Stimulated activated CD8-positive, alpha-beta memory T cell treated with anti-CD3 and anti-CD28 coated beads, Interleukin-7, amount 100 ng/mL, for 48 hours (primary cell): ENCODE measurements at regions not wholly inside any gene's neighbourhood (a gene's known extent, or its start where the extent isn't known, plus 50 kb on each side); places are given as distances from the start of the nearest gene placed in this dataset.
A peak's percentile ranks its signal among the peaks of the same experiment; 100 is the strongest.
"Not testable (repeated sequence)": the region's sequence is repeated elsewhere in the genome, so short reads cannot be mapped to it uniquely, and the experiment has no call there.

ENCODE experiments used
- DNase-seq, 2 donors: peaks; one replicate each; pipeline ENCODE4 v3.0.0-alpha.2; 2020; ENCODE audit warnings: low read depth in 1 of 2; ENCODE audit errors: extremely low read depth in 1 of 2

DNA sequence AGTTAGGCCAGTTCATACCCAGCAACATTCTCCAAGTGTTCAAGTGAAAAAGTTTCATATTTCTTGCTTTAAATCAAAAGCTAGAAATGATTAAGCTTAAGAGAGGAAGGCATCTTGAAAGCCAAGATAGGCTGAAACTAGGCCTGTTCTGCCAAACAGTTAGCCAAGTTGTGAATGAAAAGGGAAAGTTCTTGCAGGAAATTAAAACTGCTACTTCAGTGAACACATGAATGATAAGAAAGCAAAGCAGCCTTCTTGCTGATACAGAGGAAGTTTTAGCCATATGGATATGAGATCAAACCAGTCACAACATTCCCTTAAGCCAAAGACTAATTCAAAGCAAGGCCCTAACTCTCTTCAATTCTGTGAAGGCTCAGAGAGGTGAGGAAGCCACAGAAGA lies 274.7 kb downstream of the TUSC7 start:
- no peak for DNase-seq

DNA sequence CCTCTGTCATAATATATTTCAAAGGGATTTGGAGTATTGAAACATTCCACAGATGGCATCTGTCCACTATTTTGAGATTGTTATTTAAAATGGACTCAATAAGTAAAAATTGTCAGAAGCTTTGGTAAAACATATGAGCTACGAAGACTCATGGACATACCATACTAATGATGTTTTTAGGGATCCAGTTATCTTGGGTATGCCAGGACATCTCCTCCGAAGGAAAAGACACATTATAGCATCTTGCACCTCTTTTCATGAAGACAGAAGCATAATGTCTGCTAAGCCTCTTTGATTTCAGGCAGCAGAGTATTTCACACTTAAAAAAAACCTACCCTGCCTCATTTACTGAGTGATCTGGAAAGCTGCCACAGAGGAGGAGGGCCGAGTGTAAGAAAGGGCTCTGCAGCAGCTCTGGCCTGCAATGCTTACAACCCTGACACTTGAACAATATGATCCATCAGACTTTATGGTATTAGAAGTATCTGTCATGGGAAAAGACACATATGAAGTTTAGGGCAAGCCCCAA lies 284.8 kb downstream of the TUSC7 start:
- no peak for DNase-seq

DNA sequence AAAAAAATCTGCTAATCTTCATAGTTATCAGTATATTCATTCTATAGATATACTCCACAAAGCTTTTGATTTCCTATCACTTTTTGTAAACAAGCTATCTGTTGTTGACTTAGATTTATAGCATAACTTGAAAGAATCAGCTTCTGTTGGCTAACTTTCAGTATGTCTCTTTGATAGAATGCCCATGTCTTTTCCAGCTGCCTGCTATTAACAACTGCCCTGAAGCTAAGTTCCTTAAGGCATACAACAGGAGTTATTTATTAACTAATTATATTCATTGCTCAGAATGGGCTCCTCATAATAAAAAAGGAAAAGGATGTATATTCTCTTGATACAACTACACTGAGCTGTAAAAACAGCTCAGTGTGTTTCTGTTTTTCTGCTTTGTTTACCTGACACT lies 293.9 kb downstream of the TUSC7 start:
- no peak for DNase-seq

DNA sequence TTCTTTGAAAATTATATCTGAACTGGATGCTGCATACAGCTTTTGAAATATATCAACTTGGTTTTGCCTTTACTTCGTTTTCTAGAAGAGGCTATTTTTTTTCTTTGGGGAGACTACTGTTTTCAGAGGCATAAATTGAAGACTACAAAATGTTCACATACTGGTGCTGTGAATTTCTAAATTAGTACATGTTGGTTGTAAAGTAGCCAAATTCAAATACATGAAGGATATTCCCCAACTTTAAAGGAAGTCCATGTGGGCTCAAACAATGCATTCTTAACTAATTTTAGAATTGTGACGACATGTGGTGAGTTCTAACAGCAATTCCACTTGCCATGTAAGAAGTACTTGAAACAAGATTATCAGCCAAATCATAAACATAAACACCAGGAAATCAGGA lies 295.7 kb downstream of the TUSC7 start:
- no peak for DNase-seq

DNA sequence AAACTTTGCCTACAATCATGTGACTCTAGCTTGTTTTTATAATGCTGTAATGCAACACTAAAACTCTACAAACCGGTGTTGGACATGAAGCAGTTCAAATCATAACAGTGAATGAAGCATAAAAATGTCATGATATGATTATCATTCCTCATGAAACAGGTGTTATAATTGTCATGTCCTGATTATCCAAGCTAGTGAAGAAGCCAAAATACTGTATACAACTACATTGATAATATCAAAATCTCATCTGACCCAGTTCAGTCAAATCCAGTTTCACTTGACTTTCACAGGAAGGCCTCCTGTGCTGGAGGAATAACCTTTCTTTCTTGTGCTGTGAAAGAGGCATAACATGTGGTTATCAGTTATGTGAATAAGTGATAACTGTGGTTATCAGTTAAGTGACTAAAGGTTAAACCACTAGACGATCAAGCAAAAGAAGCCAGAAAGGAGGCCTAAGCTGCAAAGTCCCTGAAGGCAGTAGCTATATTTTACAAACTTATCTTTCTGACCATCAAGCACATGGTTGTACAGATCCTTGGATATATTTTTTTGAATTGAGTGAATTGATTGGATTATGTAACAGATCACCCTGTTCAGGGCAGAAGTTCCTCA lies 296.4 kb downstream of the TUSC7 start:
- no peak for DNase-seq

DNA sequence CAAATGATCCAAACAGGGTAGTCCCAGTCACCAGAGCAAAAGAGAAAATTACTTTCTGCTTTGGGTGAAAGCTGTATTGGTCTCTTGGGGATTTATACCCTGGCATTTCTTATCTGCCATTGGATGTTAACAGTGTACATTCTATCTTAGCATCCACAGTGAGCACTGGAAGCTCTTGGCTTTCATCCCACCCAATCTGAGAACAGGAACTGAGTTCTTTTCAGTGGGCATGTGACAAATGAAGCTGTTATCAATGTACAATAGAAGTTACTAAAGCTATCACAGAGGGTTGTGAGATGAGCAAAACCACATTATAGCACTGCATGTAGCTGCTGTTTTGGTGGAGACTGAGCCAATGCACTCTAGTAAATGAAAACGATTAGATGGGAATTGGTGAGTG lies 300.7 kb downstream of the TUSC7 start:
- no peak for DNase-seq

DNA sequence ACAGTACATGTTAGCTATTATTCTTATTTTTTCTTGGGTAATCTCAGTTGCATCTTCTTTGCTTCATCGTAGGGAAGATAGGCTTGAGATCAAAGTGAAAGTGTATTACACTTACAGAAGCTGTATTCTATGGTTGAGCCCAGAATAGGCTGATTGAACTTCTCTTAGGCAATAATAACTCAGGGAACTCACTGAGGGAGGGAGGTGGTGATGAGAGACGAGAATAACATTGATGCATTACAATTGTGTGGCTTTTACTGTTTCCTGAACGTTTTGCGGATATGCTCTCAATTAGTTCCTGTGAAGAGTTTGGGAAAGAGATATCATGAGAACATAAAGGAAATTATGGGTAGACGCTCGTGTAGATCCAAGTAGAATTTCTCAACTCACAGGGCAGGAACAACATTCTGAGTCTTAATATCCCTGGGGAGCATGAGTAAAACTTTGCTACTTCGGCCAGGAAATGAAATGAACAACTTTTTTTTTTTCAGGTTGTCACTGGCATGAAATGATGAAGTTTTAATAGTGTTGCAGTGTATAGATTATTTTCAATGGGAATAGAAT lies 302.2 kb downstream of the TUSC7 start:
- DNase-seq: no peak

DNA sequence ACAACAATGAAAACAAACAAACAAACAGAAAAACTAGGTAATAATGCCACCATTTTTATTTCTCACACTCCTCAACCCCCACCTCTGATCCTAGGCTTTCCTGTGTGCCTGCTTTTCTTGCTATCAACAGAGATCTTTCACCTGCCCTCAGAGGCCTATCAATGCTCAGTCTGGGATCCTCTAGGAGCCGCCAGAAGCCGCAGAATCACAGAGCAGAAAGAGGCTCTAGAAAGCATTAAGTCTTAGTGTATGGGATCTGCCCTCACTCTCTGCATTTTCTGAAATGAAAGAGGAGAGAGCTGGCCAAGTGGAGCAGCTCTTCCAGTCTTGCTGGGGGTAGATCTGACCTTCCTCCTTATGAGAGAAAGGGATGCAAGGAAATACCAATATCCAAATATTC lies 306.8 kb downstream of the TUSC7 start:
- no peak for DNase-seq

DNA sequence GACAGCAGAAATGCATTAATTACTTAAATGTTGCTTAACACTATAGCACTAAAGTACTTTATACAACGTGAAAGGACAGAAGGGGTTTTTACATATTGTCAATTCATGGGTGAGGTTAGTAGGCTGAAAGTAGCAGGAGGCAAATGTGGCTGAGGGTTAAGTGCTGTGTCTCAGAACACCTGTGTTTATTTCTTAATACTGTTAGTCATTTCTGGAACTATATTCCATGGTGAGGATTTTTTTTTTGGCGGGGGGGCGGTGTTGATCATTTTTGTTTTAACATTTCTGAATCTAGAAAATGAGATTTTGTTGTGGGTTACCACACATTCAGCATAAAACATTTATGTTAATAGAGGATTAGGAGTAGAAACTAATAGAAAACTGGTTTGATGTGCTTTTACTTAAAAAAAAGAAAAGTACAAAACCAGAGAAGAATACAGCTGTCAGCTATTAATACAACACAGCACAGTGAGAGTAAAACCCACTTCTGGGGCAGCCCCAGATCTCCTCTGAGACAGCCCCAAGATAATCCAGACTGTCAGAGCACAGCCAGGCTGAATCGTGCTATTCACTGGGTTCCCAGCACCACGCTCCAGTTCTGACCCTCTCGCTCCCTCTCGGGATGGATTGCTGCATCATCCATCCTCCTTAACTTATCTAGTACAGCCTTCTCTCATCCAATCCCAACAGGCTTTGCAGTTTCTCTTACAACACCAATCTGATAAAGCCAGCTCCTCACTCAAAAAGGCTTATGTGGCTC lies 307.7 kb downstream of the TUSC7 start:
- DNase-seq: no peak

DNA sequence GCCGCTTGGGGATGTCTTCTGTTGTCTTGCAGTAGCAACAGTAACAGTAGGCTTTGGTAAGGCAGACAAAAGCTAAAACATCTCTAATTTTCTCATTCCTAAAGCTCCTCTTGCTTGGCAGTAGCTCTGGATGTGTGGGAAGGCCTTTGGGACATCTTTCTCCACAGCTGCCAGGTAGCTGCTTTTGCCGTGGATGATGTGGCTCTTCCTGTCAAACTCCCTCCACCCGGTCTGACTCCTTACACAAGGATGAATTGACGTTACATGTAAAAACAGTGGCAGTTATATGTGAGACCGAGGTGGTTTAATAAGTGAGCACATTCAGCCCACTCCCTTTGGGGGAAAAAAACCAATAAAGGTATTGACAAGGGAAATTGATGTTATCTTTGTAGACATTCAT lies 309.1 kb downstream of the TUSC7 start:
- no peak for DNase-seq

DNA sequence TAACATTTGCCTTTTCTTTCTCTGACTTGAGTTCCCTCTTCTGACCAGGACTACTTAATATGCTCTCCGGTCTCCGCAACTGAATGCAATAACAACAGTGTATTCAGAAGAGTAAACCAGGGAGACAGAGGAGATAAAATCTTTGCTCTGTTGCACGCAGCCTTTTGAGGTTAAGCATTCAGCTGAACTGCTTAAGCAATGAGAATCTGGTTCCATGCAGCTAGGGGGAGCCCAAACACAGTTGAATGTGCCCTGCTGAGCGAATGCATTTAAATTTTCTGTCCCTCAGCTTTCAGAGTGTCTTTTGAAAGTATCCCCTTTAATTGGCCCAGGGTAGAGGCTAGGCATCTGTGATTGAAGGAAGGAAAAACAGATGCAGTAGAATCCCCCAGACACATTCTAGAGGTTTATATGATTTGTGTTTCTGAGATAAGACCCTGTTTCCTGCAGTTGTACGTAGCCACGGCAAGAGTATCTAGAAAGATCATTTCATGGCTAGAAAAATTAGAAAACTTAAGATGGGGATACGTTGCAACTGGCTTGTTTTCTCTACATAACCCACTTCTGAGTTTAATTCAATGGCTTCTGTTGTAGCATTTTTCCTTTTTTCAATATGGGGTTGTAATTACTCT lies 309.6 kb downstream of the TUSC7 start:
- DNase-seq: peak in 1 of 2 donors; percentile 11

DNA sequence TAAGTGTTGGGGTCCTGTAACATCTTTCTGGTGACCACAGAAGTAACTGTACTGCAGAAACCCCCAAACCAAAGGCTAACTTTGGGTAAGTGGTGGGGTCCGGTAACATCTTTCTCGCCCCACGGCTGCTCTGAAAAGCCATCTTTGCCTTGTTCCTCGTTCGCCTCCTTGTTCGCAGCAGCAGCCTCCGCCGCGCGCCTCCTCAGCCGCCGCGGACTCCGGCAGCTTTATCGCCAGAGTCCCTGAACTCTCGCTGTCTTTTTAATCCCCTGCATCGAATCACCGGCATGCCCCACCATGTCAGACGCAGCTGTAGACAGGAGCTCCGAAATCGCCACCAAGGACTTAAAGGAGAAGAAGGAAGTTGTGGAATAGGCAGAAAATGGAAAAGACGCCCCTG lies 316.8 kb downstream of the TUSC7 start:
- DNase-seq: no peak

DNA sequence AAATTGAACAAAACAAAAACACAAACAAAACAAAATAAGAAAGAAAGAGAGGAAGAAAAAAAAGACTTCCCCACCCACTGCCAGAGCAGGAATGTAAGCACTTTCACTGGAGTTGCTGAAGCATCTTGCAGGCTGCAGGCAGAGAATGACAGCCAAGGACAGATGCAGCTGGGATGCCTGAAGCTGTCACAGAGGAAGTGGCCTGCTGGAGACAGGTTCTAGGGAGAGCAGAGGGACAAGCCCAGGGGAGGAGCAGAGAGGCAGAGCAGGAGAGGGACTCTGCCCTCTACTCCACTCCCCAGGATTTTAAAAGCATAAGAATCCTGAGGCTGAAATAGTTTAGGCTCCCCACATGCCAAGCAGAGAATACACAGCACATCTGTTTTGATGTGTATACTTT lies 326.2 kb downstream of the TUSC7 start:
- no peak for DNase-seq

DNA sequence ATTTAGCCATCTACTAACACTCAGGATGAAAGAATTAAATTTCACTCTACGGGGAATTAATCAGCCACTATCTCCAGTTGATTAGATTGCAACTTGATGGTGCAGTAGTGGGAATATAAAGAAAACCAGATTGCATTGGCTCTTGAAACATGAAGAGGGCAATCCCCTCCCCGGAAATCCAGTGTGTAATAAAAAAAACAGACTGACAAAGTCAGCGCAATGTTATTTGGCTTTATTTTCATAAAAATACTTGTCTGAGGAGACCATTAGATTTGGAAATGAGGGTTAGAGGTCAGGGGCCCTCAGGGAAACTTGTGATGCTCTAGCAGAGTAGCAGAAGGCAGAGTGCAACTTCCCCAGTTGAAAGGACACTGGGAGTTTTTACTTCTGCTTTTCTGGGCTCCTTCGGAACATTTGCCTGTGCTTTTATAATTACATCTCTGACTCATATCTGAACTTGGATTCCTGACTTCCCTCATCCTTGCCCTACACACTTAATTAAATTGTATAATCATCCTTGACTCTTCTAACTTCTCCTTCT lies 326.8 kb downstream of the TUSC7 start:
- no peak for DNase-seq

DNA sequence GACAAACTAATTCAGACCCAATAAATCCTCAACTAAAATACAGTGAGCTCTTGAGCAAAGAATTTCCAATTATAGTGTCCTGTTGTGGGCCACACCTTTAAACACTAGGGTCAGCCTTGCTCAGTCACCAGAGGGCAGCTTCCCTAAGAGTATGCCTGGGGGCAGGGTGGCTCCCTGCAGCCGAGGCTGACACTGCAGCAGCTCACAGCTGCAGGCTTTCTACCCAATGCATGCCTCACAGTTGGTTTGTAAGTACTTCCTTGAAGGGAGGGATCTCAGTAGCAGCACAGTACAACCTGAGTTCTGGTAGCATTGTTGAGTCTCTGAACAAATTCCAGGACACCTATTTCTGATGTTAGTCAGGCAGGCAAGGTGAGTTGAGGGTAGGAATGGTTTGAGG lies 335.6 kb downstream of the TUSC7 start:
- no peak for DNase-seq

DNA sequence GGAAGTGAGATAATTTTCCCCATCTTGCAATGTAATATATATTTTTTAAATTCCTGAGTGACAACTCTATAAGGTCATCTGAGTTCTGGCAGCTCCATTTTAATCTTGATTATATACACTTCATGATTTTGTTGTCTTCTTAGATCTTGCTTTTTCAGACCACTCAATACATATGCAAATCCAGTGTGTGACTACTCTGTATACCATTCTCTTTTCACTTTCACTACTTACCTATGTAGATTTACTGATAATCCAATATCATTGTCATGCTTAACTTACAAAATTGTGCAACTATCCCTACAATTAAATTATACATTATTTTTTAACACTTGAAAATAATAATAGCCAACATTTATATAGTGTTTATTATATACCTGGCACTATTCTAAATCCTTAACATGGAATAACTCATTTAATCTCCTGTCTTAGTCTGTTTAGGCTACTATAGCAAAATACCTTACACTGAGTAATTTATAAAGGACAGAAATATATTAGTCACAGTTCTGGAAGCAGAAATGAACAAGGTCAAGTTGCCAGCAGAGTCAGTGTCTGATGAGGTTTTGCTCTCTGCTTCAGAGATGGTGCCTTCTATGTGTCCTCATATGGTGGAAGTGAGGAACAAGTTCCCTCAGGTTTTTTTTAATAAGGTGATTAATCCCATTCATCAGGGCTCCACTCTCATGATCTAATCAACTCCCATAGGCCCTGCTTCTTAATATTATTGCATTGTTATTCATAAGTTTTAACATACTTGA lies 338.5 kb downstream of the TUSC7 start:
- DNase-seq: no peak

DNA sequence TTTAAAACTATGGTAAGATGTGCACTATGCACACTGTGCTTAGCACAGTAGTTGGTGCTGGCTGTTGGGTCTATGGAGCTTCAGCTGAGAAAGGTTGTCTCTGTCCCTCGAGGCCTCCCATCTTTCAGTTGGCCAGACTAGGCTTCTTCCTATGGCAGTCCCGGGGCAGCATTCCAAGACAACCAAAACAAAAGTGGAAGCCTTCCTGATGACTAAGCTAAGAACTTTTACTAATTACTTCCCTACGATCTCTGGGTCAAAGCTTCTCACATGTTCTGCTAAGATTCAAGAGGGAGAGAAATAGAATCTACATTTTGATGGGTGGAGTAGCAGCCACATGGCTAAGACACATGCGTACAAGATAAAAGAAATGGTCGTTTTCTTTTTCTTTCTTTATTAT lies 342.8 kb downstream of the TUSC7 start:
- DNase-seq: no peak

DNA sequence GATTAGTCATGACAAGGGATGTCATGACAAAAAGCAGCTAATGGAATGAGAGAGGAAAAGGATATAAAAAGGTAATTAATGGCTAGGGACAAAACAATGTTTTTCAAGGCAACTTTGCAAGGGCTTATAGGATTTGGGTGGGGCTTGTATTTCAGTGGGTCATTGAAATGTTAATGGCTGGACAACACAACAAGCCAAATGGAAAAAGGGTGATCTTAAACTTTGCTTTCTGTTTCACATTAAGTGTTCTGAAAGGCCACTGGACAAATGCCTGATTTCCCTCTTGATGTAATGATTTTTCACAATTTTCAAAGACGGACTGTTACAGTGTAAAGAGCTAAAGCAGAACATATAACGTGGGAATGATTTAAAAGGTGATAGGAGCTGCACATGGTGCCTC lies 345.0 kb downstream of the TUSC7 start:
- DNase-seq: no peak

DNA sequence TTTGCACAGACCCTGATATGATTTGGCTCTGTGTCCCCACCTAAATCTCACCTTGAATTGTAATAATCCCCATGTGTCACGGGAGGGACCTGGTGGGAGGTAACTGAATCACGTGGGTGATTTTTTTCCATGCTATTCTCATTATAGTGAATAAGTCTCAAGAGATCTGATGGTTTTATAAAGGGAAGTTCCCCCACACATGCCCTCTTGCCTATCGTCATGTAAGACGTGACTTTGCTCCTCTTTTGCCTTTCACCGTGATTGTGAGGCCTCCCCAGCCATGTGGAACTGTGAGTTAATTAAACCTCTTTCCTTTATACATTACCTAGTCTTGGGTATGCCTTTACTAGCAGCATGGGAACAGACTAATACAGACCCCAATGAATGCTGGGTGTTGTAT lies 347.4 kb downstream of the TUSC7 start:
- DNase-seq: not testable (repeated sequence)

DNA sequence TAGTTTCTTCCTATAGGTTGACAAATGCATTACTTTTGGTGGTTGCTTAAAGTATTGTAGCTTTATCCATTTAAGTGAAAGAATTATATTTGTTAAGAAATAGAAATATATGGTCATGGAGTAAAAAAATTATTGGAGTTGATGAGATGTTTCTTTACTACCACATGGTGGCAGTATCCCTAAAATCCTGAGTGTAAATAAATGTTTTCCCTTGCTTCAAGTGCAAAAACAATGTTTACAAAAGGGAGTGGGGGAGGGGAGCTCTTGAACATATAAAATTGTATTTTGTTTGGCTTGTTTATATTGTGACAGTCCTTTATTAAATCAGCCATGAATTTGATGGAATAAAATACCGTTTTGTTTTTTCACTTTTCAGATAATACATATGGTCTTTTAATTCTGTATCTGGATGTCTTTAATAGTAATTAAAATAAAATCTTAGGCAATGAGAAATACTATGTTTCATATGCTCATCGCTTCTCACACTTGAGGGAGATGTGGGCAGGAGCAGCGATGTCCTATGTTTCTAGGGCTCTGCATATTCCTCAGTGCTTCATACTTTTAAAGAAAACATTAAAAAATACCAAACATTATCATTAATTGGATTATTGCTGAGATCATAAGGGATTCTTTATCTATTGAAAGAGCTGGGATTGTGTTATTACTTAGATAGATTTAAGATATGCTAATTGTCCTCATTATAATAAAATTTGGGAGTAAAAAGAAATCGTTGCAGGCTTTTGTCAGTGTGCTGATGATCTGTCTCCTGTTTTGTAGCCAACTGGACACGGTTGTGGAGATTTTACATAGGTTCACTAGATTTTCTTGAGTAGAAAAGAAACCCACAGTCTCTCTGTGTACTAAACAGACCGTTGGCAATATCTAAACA lies 349.7 kb downstream of the TUSC7 start:
- no peak for DNase-seq
